DMS 273 (cell line): ENCODE measurements at regions not wholly inside any gene's neighbourhood (a gene's known extent, or its start where the extent isn't known, plus 50 kb on each side); places are given as distances from the start of the nearest gene placed in this dataset.
"Not testable (repeated sequence)": the region's sequence is repeated elsewhere in the genome, so short reads cannot be mapped to it uniquely, and the experiment has no call there.

Experiments
- DNase-seq: peaks from one replicate; lab custom pipeline; 2025; ENCODE audit not compliant: unreplicated experiment; lab: John Stamatoyannopoulos, UW

- not testable (repeated sequence) for DNase-seq
Observed at GRCh38 chr4:189707227-189707626, 233.4 kb upstream of the FRG1 start.

DNA sequence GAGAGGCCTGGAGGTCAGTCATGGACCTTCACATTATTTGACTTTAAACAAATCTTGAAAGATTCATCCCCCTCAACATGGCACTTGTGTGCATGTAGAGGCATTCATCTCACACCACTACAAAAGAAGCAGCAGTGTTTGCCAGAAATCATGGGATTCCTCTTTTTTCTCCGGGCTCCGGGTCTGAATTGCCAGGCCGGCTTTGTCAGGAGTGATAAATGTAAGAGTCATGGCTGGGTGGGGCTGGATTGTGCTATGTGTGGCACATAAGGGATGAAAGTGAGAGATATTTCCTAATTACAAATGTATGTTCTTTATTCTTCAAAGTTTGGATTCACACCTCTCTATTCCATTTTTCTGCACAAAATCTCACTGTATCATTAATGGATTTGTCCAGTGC is 228.7 kb upstream of the FRG1 start:
- not testable (repeated sequence) for DNase-seq

- DNase-seq = not testable (repeated sequence)
Observed at GRCh38 chr4:189721016-189721993, 219.4 kb upstream of the FRG1 start.

DNA sequence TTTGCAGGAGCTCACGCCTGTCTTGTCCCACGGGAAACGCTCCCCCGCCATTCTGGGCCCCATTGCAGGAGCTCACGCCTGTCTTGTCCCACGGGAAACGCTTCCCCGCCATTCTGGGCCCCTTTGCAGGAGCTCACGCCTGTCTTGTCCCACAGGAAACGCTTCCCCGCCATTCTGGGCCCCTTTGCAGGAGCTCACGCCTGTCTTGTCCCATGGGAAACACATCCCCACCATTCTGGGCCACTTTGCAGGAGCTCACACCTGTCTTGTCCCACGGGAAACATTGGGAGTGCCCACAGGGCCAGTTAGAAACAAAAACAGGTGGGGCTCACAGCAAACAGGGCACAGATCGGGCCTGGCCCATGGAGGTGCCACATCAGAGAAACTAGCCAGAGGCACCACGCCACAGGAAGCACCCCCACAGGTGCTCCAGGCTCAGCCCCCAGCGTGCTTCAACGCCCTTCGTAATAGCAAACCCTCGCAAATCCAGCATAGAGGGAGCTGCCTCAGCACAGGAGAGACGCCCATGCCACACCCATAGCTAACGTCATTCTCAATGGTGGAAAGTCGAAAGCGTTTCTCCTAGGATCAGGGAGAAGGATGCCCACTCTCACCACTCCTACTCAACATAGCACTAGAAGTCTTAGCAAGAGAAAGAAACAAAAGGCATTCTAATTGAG is 218.2 kb upstream of the FRG1 start:
- DNase-seq = peak; percentile 39

GRCh38 chr4:189727982-189728638 is 212.6 kb upstream of the FRG1 start:
- not testable (repeated sequence) for DNase-seq

GRCh38 chr4:189731989-189732388 is 208.7 kb upstream of the FRG1 start:
- not testable (repeated sequence) for DNase-seq

DNA sequence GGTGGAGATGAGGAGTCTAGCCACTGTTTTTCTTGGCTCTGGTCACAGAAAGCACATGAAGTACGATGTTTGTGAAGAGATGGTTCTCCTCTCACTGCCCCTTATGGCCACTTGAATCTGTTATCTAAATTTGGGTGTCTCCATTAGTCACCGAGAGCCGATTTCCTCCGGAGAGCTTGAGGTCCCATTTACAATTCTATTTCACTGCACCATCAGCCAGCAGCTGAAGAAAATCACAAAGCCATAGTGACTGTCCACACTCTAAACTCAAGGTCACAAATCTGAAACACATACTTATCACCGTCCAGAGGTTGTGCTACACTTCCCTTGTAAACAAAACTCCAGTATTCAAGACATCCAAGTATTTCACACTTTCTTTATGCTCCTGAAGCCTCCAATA is 207.2 kb upstream of the FRG1 start:
- not testable (repeated sequence) for DNase-seq

DNA sequence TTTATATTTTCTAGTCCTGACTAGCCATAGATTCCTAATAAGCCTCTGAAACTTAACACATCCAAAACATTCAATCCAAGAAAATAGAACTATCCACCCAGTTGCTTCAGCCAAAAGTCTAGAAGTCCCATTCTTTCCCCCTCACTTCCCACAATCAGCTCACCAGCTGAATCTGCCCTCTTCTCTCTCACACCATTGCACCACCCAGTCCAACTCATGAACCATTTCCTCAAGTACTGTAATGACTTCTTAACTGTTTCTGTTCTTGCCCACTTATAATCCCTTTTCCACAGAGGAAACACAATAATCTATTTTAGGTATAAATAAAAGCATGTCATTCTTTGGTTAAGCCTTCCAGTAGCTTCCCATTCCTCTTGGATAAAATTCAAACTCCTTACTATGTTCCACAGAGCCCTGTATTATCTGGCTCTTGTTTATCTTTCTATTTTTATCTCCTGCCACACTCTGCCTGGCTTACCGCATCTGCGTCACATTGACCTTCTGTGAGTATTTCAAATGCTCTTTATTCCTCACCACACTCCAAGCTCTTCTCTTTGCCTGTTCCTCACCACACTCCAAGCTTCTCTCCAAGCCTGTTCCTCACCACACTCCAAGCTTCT is 205.9 kb upstream of the FRG1 start:
- DNase-seq = not testable (repeated sequence)

GRCh38 chr4:189736656-189737055 is 204.0 kb upstream of the FRG1 start:
- DNase-seq = not testable (repeated sequence)

DNA sequence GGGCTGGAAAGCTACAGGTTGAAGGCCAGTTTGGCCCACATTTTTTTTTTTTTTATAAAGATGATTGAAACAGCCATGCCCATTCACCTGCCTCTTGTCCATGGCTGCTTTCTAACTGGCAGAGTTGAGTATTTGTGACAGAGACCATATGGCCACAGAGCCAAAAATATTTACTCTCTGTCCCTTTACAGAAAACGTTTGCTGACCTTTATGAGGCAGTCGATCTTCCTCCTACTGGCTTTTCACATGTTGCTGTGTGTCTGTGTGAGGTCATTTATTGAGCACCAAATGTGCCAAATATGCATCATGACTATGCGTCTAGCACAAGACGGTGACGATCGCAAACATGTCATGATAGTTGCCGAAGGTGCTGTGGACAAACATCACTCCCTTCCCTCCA is 200.6 kb upstream of the FRG1 start:
- not testable (repeated sequence) for DNase-seq

DNA sequence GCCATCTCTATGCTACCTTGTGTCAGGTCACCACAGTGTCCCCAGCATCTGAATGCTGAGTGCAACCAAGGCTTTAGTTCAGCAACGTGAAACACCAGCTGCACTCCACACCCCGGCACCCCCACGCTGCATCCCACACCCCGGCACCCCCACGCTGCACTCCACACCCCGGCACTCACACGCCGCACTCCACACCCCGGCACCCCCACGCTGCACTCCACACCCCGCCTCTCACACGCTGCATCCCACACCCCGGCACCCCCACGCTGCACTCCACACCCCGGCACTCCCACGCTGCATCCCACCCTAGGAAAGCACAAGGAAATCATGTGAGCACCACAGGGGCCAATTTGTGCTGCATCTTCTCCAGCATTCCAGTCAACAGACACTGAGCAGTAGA is 199.8 kb upstream of the FRG1 start:
- no peak for DNase-seq

DNA sequence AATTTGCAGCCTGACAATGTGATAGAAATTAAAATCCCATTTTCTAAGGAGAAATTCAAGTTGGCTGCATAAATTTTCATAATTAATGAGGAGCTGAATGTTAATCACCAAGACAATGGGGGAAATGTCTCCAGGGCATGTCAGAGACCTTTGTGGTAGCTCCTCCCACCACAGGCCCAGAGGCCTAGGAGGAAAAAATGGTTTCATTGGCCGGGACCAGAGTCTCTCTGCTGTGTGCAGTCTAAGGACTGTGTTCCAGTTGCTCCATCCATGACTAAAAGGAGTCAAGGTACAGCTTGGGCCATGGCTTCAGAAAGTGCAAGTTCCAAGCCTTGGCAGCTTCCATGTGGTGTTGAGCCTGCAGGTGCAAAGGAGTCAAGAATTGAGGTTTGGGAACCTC is 187.6 kb upstream of the FRG1 start:
- DNase-seq = not testable (repeated sequence)

DNA sequence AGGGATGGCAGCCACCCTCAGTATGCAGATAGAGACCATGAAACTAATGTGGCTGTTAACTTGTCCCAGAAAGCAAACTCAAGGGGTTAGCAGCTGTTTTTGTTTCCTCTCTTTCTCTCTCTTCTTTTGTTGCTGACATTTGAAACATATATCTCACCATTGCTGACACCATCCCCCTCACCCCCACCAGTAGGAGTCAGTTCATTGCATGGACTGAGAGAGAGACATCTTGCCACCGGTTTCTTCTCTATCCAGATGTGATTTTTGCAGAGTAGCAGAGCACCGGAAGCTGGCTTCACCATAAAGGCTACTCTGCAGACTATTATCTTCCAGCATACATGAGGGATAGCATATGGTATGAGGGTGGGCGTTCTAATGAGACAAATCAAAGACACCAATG is 177.1 kb upstream of the FRG1 start:
- DNase-seq = no peak

DNA sequence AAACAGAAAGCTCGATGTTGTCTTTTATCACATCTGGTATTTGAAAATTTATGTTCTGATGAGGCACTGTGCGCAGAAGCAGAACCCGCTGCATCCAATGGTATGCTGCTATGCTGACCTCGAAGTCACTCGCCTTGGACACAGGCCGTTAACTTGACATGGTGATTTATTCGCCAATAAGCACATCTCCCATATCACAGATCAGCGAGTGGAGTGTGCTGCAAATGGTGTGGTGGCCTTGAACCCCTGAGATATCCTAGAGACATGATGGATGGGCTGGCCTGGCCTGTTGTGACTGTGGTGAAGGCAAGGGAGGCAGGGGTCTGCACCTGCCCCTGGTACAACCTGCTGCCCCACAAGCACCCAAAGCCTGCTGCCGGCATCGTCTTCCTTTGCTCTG is 175.4 kb upstream of the FRG1 start:
- DNase-seq = no peak

DNA sequence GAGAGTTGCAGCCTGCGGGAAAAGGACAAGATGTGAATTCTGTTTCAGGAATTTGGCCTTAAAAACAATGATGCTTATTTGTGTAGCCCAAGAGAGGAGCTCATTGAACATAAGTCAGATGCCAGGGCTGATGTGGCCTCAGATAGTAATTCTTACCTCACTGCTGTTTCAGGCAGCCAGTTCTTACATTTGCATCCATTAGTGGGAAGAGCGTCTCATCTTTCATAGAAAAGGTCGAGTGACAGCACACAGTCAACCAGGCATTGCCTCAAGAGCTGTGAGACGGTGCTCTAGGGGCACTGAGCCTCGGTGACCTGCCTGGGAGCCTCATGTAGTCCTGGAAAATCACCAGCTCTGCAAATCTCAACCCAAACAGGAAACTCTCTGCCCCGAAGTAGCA is 174.9 kb upstream of the FRG1 start:
- no peak for DNase-seq

GRCh38 chr4:189767941-189768340 is 172.7 kb upstream of the FRG1 start:
- DNase-seq = no peak

GRCh38 chr4:189769131-189769530 is 171.5 kb upstream of the FRG1 start:
- no peak for DNase-seq

DNA sequence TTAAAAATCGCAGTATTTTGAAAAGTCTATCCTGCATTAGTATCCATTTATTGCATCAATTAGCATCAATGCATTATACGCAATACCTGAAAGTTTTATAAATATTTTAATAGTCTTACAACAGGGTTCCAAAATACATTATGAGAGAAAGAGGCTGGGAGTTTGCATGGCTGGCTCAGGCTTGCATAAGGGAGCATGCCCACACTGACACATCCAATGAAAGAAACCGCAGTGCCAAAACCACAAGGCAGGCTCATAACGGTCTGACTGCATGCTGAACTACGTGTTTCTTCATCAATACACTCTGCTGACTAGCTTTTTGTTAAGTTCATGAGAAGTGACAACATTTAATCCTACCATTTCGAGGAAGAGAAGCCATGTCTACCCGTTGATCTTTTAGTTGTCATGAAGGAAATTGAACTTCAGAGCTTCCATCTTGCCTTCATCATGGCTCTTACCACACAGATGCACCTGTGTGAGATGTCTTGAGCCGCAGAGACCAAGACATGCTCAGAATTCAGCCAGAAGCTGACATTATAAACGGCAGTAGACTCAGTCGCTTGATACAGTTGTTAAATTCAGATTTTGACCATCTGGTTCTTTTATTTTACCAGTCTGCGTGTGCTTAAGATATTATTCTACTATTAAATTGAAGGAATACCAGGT is 168.8 kb upstream of the FRG1 start:
- no peak for DNase-seq

DNA sequence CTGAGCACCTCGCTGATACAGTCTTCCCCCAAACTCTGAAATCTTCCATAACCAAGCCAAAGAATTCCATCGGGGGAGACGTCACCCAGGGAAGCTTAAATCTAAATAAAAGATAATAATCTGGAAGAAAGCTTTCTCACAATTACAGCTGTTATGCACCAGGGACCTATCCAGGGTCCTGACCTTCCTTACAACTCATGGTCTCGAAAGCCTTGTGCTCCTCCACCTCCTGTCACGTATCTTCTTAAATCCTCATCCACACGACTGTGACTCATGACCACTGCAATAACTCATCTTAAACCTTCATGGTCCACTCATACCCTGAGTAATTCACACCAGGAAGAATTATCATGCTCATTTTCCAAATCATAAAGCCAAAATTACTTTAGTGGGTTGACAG is 166.8 kb upstream of the FRG1 start:
- no peak for DNase-seq

DNA sequence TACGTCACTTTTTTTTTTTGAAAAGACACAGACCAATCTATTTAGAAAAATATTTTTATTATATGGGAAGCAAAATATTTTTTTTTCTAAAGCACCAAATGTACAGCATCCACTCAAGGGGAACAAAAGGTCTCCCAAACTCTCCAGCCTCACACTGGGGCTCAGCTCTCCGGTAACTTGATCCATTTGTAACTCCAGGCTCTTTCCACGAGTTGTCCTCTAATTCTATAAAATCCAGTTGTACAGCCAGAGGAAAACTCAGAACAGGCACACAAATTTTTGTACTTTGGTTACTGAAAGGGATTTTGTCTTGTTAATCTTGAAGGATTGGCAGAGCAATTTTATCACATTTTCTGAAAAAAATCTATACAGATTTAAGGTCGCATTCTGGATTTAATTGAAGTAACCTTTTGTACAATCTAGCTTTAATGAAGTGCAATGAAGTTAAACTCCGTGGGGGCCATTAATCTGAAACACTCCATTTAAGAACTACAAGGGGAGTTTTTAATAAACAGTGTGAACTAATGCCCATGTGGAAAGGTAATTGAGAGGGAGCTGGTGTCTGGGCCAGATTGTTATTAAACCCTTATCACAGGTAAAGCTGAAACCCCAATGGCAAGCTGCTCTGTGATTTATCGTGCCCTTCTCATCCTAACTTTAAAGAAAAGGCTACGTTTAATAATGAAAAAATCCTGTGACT is 161.2 kb upstream of the FRG1 start:
- DNase-seq = no peak
